GM18867 (cell line): ENCODE measurements at regions not wholly inside any gene's neighbourhood (a gene's known extent, or its start where the extent isn't known, plus 50 kb on each side); places are given as distances from the start of the nearest gene placed in this dataset.

Source experiments
- ATAC-seq: cut with Tn5 transposase; IDR thresholded peaks from one replicate; pipeline ENCODE4 v1.9.1; 2021; ENCODE audit warnings: mild to moderate bottlenecking, moderate library complexity; ENCODE audit not compliant: unreplicated experiment

GRCh38 chr4:11194431-11194830 lies 234.3 kb downstream of the HS3ST1 start:
- ATAC-seq: no peak

- ATAC-seq: no peak
Observed at GRCh38 chr4:11189756-11190155, 238.9 kb downstream of the HS3ST1 start.

GRCh38 chr4:11183356-11183740 lies 245.3 kb downstream of the HS3ST1 start:
- ATAC-seq: no peak

- ATAC-seq: no peak
Observed at GRCh38 chr4:11182586-11183355, 245.9 kb downstream of the HS3ST1 start.

- no peak for ATAC-seq
Observed at GRCh38 chr4:11182031-11182430, 246.7 kb downstream of the HS3ST1 start.

GRCh38 chr4:11179796-11180195 lies 248.9 kb downstream of the HS3ST1 start:
- ATAC-seq: no peak

- ATAC-seq: no peak
Observed at GRCh38 chr4:11178433-11178832, 250.3 kb downstream of the HS3ST1 start.

- ATAC-seq: no peak
Observed at GRCh38 chr4:11175374-11175773, 253.3 kb downstream of the HS3ST1 start.

GRCh38 chr4:11166606-11167005 lies 262.1 kb downstream of the HS3ST1 start:
- no peak for ATAC-seq

- no peak for ATAC-seq
Observed at GRCh38 chr4:11166034-11166433, 262.7 kb downstream of the HS3ST1 start.

GRCh38 chr4:11165052-11165451 lies 263.6 kb downstream of the HS3ST1 start:
- no peak for ATAC-seq

GRCh38 chr4:11160288-11160687 lies 268.4 kb downstream of the HS3ST1 start:
- ATAC-seq: no peak

GRCh38 chr4:11158971-11159370 lies 269.7 kb downstream of the HS3ST1 start:
- no peak for ATAC-seq

- no peak for ATAC-seq
Observed at GRCh38 chr4:11155208-11155867, 273.4 kb downstream of the HS3ST1 start.

- no peak for ATAC-seq
Observed at GRCh38 chr4:11153171-11153750, 275.4 kb downstream of the HS3ST1 start.

GRCh38 chr4:11152684-11153083 lies 276.0 kb downstream of the HS3ST1 start:
- ATAC-seq: no peak

GRCh38 chr4:11151500-11151899 lies 277.2 kb downstream of the HS3ST1 start:
- no peak for ATAC-seq

- ATAC-seq: no peak
Observed at GRCh38 chr4:11149612-11150259, 279.0 kb downstream of the HS3ST1 start.

- no peak for ATAC-seq
Observed at GRCh38 chr4:11139871-11140270, 288.8 kb downstream of the HS3ST1 start.

GRCh38 chr4:11138964-11139363 lies 289.7 kb downstream of the HS3ST1 start:
- ATAC-seq: no peak

- ATAC-seq: no peak
Observed at GRCh38 chr4:11134705-11135104, 294.0 kb downstream of the HS3ST1 start.

GRCh38 chr4:11133868-11134267 lies 294.8 kb downstream of the HS3ST1 start:
- ATAC-seq: no peak
